ENCODE measurements at regions not wholly inside any gene's neighbourhood (a gene's known extent, or its start where the extent isn't known, plus 50 kb on each side); places are given as distances from the start of the nearest gene placed in this dataset.
"Not testable (repeated sequence)": the region's sequence is repeated elsewhere in the genome, so short reads cannot be mapped to it uniquely, and the experiment has no call there.

DNA sequence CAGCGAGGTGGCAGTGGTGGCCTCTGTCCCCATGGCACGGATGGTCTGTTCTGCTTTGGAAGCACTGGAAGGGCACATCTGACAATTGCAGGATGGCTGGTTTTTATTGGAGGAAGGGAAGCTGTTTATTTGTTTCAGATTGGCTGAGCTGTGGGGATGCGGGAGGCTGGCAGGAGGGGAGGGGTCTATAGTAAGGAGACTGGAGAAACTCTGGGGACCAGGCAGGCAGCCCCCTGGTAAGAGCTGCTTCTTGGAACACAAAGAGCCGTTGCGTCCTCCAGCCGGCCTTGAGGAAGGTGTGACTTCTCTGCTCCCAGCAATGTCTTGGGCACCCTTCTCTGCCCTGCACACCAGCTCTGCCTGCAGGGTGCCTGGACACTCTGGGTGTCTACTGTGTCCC lies 85.1 kb upstream of the SPDYE9 start:
- not testable (repeated sequence) for DNase-seq

DNA sequence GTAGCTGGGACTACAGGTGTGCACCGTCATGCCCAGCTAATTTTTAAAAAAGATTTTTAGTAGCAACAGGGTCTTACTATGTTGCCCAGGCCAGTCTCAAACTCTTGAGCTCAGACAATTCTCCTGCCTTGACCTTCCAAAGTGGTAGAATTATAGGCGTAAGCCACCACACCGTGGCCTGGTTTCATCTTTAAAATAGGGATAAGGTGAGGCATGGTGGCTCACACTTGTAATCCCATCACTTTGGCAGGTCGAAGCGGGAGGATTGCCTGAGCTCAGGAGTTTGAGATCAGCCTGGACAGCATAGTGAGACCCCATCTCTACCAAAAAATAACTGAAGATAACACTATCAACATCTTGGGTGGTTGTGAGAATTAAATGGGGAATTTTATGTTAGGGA lies 84.6 kb upstream of the SPDYE9 start:
- DNase-seq, result not testable (repeated sequence)

DNA sequence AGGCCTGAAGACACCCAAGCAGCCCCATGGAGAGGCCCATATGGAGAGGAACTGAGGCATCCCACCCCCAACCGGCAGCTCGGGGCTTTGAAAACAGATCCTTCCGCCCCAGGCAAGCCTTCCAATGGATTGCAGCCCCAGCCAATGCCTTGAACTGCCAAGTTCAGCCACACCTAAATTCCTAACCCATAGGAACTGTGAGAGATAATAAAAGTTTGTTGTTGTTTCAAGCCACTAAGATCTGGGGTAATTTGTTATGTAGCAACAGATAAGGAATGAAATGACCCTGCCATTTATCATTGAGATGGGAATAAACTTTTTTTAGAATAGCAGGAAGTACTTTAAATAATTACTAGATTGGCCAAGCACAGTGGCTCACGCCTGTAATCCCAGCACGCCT lies 80.3 kb upstream of the SPDYE9 start:
- DNase-seq, result not testable (repeated sequence)

DNA sequence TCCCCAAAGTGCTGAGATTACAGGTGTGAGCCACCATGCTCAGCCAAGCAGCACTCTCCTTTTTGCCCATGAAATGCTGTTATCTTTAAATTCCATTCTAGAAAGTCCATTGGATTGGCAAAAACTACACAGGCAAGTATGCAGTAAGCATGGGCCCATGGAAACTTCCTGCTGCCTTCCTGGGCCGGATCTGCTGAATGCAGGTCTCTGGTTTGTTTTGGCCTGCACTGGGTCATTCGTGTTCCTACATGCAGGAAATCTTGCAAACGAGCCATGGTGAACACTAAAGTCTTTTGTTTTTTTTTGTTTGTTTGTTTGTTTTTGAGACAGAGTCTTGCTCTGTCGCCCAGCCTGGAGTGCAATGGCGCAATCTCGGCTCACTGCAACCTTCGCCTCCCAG lies 76.8 kb upstream of the SPDYE9 start:
- DNase-seq, result not testable (repeated sequence)

DNA sequence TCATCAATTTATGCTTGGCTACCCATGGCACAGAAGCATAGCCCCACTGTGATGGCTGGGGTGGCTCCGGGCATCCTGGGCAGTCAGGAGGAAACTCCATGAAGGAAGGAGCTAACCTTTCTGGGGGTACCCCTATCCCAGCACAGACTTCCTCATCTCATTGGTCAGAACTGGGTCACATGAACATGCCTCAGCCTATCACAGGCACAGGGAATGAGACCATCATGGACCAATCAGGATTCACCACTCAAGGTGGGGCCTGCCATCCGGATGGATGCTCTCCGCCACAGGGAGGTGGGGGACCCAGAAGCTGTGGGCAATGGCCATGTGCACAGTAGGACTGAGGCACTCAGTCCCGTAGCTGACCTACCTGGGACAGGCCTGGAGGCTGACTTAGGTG lies 75.9 kb upstream of the SPDYE9 start:
- DNase-seq, result not testable (repeated sequence)

DNA sequence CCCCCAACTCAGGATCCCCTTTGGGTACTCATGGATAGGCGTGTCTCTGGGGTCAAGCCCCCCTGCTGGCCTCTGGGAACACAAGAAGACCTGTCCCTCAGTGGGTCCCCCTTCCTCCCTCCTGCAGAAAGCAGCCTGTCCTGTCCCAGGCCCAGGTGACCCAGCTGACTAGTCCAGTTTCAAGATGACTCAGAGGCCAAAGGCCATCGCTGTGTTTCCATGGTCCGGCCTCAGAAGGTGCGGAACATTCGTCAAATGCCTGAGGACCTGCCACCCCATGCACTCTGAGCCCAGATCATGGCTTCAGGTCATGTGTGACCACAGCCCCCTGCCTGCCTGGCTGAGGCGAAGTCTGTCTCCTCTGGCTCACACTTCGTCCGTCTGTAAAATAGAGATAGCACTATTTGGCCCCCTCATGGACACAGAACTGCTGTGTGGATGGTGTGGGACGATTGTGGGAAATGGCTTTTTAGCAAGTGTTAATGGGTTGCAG lies 71.4 kb upstream of the SPDYE9 start:
- DNase-seq, result not testable (repeated sequence)

DNA sequence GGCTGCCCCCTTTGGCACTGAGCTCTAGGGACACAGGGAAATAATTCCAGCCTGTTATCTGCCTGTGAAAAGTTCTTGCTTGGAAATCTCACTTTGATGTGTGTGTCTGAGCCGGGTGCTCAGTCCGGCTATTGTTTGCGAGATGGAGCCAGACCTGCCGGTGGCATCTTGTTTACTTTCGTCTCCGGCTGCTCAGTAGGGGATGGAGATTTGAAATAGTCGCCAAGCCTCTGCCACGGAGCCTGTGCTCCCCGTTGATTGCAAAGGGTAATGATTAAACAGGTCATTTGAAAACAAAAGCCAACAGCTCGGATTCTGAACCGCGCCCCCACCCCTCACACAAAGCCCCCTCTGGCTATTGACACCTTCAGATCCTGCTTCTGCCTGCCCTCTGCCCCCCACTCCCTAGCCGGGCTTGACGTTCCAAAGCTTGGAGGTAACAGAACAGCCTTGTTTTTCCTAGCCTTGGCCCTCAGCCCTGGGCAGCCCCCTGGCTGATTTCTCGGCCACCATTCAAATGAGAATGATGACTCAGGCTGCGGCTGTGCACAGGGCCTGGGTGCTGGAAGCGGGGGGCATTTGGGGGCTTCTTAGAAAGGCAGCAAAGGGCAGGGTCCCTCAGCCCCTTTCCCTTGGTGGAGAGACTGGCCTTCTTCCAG lies 70.8 kb upstream of the SPDYE9 start:
- DNase-seq, result not testable (repeated sequence)

DNA sequence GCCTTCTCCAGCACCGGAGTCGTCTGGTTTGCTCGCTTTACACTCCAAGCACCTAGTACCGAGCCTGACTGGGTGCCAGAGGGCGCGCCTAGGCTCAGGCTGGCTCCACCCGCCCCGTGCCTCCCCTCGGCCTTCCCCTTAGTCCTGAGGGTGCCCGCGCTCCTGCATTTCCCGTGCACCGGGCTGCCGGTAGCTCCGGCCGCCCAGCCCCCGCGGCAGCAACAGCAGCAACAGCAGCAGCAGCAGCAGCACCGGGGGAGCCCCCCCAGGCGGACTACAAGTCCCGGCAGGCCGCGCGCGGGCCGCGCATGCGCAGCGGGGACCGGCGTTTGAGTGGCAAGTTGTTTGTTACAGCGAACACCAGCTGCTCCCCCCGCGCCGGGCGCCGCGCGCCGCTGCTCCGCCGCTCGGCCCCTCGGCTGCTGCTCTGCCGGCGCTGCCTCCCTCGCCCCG lies 68.8 kb upstream of the SPDYE9 start:
- DNase-seq, result peak; percentile 60

DNA sequence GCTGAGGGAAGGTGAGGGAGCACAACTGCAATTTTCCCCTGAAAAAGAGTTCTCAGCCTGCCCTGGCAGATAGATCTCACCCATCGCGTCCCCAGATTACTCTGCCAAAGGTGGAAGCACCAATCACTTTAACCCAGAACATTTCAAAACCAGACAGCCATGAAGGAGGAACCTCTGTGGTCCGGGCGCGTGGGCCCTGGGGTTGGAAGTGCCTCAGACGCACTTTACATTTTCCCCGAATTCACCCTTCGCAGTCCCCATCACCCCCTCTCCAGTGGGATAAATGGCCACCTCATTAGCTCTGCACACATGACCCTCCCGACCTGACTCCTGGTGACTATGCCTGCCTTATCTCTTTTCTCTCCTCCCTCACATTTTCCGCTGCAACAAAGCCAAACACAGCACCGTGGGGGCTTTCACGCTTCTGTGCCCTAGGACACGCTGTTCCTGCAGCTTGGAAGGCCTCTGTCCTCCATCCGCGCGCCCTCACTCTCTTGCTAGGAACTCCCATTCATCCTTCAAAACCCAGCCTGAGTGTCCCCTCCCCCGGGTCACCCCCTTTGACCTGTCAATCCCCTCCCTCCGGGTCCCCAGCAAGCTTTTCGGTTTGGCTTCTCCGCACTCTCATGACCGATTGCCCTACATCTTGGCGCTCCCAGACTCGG lies 68.2 kb upstream of the SPDYE9 start:
- not testable (repeated sequence) for DNase-seq

DNA sequence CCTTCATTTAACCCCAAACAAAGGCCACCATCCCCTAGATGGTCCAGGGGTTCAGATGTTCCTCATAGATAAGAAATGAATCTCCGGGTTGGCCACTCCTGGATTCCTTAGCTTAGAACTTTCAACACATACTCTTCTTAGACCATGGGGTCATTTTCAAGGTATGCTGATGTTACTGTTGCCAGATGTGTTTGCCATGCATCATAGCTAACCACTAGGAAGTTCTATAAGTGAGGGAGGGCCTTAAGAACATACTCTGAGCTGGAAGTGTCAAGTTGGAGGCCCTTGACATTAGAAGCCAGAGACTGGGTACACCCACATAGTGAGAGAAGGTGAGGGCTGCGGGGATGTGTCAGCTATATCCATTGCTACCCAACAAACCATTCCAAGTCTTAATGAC lies 62.7 kb upstream of the SPDYE9 start:
- not testable (repeated sequence) for DNase-seq

DNA sequence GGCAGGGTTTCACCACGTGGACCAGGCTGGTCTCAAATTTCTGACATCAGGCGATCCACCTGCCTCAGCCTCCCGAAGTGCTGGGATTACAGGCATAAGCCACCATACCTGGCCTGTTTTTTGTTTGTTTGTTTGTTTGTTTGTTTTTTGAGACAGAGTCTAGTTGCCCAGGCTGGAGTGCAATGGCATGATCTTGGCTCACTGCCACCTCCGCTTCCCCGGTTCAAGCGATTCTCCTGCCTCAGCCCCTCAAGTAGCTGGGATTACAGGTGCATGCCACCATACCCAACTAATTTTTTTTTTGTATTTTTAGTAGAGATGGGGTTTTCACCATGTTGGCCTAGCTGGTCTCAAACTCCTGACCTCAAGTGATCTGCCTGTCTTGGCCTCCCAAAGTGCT lies 61.8 kb upstream of the SPDYE9 start:
- DNase-seq, result not testable (repeated sequence)

DNA sequence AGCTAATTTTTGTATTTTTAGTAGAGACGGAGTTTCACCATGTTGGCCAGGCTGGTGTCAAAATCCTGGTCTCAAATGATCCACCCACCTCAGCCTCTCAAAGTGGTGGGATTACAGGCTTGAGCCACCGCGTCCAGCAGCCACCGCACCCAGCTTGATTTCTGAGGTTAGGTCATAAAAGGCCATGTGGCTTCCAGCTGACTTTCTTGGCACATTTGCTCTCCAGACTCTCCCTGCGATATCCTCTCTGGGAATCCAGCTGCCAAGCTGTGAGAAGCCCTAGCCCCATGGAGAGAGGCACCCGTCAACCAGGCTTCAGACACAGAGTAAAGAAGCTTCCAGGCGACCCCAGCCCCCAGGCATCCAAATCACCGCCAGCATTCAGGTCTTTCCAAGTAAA lies 58.2 kb upstream of the SPDYE9 start:
- not testable (repeated sequence) for DNase-seq

DNA sequence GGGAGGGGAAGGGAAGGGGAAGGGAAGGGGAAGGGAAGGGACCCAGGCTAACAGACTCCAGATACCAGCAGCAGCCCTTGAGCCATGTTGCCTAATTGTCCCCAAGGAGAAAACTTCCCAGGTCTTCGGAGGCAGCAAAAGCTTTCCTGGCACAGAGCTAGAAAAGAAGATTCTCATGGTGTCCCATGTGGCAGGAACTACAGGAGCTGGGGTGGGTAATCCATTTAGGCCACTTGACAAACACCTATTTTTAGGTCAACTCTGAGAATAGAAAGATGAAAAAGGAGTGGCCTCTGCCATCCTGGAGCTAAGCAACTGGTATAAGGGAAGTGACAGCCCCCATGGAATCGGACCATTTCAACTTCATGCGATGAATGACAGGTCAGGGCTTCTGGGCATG lies 52.1 kb upstream of the SPDYE9 start:
- DNase-seq, result not testable (repeated sequence)

Measured in effector CD4-positive, alpha-beta T cell (primary cell).